ENCODE measurements at regions not wholly inside any gene's neighbourhood (a gene's known extent, or its start where the extent isn't known, plus 50 kb on each side); places are given as distances from the start of the nearest gene placed in this dataset.
"Not testable (repeated sequence)": the region's sequence is repeated elsewhere in the genome, so short reads cannot be mapped to it uniquely, and the experiment has no call there.

- no peak for TF ChIP-seq CTCF (IDR thresholded peaks at IDR 0.05; ENCODE audit: low read depth, low read length)
- H3K36me3 ChIP-seq: no peaks in the 10 kb centered on the region
- H3K4me3 ChIP-seq (ENCODE audit: low read depth, low read length): no peak overlapping the region
- H3K27me3 ChIP-seq: no peaks in the 10 kb centered on the region
- no peaks in the 10 kb centered on the region for H3K9me3 ChIP-seq
- no peaks in the 10 kb centered on the region for H3K4me1 ChIP-seq
- no peak for DNase-seq
These were observed 876.9 kb downstream of the KCNT2 start for GRCh38 chr1:195731385-195731784.

- H3K4me3 ChIP-seq (ENCODE audit: low read depth, low read length): no peak overlapping the region
These were observed 884.4 kb downstream of the KCNT2 start for GRCh38 chr1:195723796-195724194.

GRCh38 chr1:195722852-195723795 lies 885.1 kb downstream of the KCNT2 start:
- DNase-seq, H3K36me3 ChIP-seq: not testable (repeated sequence)

More at GRCh38 chr1:195723796-195724194, 884.4 kb downstream of the KCNT2 start:
- Histone ChIP-seq H3K36me3 (no peaks in the 10 kb centered on the region), H3K27me3 (no peaks in the 10 kb centered on the region), H3K9me3 (no peaks in the 10 kb centered on the region), H3K4me1 (no peaks in the 10 kb centered on the region)
- no peak for TF ChIP-seq CTCF (IDR thresholded peaks at IDR 0.05; ENCODE audit: low read depth, low read length)
- DNase-seq: no peak

GRCh38 chr1:195722146-195722545 lies 886.1 kb downstream of the KCNT2 start:
- H3K36me3 ChIP-seq, DNase-seq, H3K9me3 ChIP-seq: not testable (repeated sequence)

More at GRCh38 chr1:195722852-195723795, 885.1 kb downstream of the KCNT2 start:
- H3K4me3 ChIP-seq (ENCODE audit: low read depth, low read length); H3K4me1 ChIP-seq; H3K9me3 ChIP-seq; H3K27me3 ChIP-seq: not testable (repeated sequence)

GRCh38 chr1:195721210-195721971 lies 886.8 kb downstream of the KCNT2 start:
- Histone ChIP-seq H3K27me3 (no peaks in the 10 kb centered on the region), H3K9me3 (no peaks in the 10 kb centered on the region), H3K36me3 (no peaks in the 10 kb centered on the region), H3K4me3 (ENCODE audit: low read depth, low read length) (no peak overlapping the region), H3K4me1 (peaks cover 7% of the 10 kb centered on the region)
- TF ChIP-seq CTCF (IDR thresholded peaks at IDR 0.05; ENCODE audit: low read depth, low read length): no peak
- no peak for DNase-seq

More at GRCh38 chr1:195722146-195722545, 886.1 kb downstream of the KCNT2 start:
- not testable (repeated sequence) for H3K27me3 ChIP-seq; H3K4me3 ChIP-seq (ENCODE audit: low read depth, low read length); H3K4me1 ChIP-seq

GRCh38 chr1:195717651-195718050 lies 890.6 kb downstream of the KCNT2 start:
- H3K27me3 ChIP-seq: no peaks in the 10 kb centered on the region
- DNase-seq: no peak
- peaks cover 7% of the 10 kb centered on the region for H3K4me1 ChIP-seq
- peak; percentile 77 for TF ChIP-seq CTCF (IDR thresholded peaks at IDR 0.05; ENCODE audit: low read depth, low read length)
- H3K36me3 ChIP-seq: no peaks in the 10 kb centered on the region
- H3K4me3 ChIP-seq (ENCODE audit: low read depth, low read length): no peak overlapping the region
- H3K9me3 ChIP-seq: no peaks in the 10 kb centered on the region

GRCh38 chr1:195715652-195716051 lies 892.6 kb downstream of the KCNT2 start:
- H3K9me3 ChIP-seq: no peaks in the 10 kb centered on the region
- H3K27me3 ChIP-seq: no peaks in the 10 kb centered on the region
- no peaks in the 10 kb centered on the region for H3K36me3 ChIP-seq
- TF ChIP-seq CTCF (IDR thresholded peaks at IDR 0.05; ENCODE audit: low read depth, low read length): no peak
- no peak overlapping the region for H3K4me3 ChIP-seq (ENCODE audit: low read depth, low read length)
- H3K4me1 ChIP-seq: peaks cover 7% of the 10 kb centered on the region
- DNase-seq: no peak
